Stomach (tissue), 8 donors: ENCODE measurements at regions not wholly inside any gene's neighbourhood (a gene's known extent, or its start where the extent isn't known, plus 50 kb on each side); places are given as distances from the start of the nearest gene placed in this dataset.

Experiments used
- DNase-seq, 2 donors: peaks; one replicate each; pipeline versions ENCODE4 v3.0.0 to v3.0.0-alpha.2; 2013 to 2019
- H3K27ac ChIP-seq, 5 donors: fragments of 200-600 bp in 4 of 5; sonication (generic) in 4 of 5; one replicate each; pipeline ENCODE4 v1.5.1; 2013 to 2019; ENCODE audit warnings: mild to moderate bottlenecking in 1 of 5, moderate library complexity in 1 of 5
- H3K27me3 ChIP-seq, 3 donors: fragments of 200-600 bp; sonication (generic); one replicate each; pipeline ENCODE4 v1.5.1; 2017 to 2019; ENCODE audit warnings: mixed run types in 1 of 3
- H3K36me3 ChIP-seq, 4 donors: fragments of 200-600 bp; sonication (generic); 1 replicate in 3 of 4; 2 replicates in 1 of 4; pipeline ENCODE4 v1.5.1; 2016 to 2019
- H3K4me1 ChIP-seq, 4 donors: fragments of 200-600 bp; sonication (generic); one replicate each; pipeline ENCODE4 v1.5.1; 2016 to 2019
- H3K4me3 ChIP-seq, 4 donors: fragments of 200-600 bp; sonication (generic) in 3 of 4; one replicate each; pipeline ENCODE4 v1.5.1; 2016 to 2019; ENCODE audit warnings: mild to moderate bottlenecking in 1 of 4
- H3K9me3 ChIP-seq, 4 donors: fragments of 200-600 bp; sonication (generic); one replicate each; pipeline ENCODE4 v1.5.1; 2016 to 2019
- CTCF ChIP-seq, 7 experiments: fragments of 450-650 bp in 4 of 7; fragments of 200-600 bp in 3 of 7; sonication (generic) in 3 of 7; IDR thresholded peaks; one replicate each; pipeline ENCODE4 v1.5.1; 2016 to 2019; ENCODE audit warnings: antibody characterized with exemption in 7 of 7, control low read depth in 2 of 7, mild to moderate bottlenecking in 1 of 7
- EP300 ChIP-seq: sonication (generic); formaldehyde crosslinking; IDR thresholded peaks from one replicate; pipeline ENCODE4 v1.6.1; 2017; ENCODE audit warnings: antibody characterized with exemption
- POLR2A ChIP-seq, 4 donors: fragments of 450-650 bp; IDR thresholded peaks; one replicate each; pipeline ENCODE4 v1.6.1; 2016; ENCODE audit warnings: antibody characterized with exemption in 4 of 4, control low read depth in 2 of 4, mild to moderate bottlenecking in 1 of 4, moderate library complexity in 1 of 4
- POLR2AphosphoS5 ChIP-seq, 3 donors: sonication (generic); formaldehyde crosslinking; IDR thresholded peaks; one replicate each; pipeline ENCODE4 v1.6.1; 2016; ENCODE audit warnings: antibody characterized with exemption in 3 of 3
- WGBS, 5 donors: extraction: QIAGEN DNeasy Blood & Tissue Kit in 3 of 5; methylation state at CpG; one replicate each; pipeline versions ENCODE4 v1.1.5 to v1.1.7; 2013 to 2018; 5-methylcytosine and 5-hydroxymethylcytosine counted together
- intact Hi-C: fragments of 100-400 bp; cut with DNase I; formaldehyde crosslinking; loops from one replicate; pipeline ENCODE4 v1.15.1; 2023; ENCODE audit warnings: low total_unique reads
- small RNA-seq, 4 donors: library from RNA; depleted of rRNA; stranded (forward); fragments of <200 nt; gene quantifications; one replicate each; pipeline ENCODE3, GENCODE V24; 2016
- donor health status: healthy with polysubstance abuse.
- donor health status: Bipolar disorder and iron deficiency.
- donor health status: healthy.

DNA sequence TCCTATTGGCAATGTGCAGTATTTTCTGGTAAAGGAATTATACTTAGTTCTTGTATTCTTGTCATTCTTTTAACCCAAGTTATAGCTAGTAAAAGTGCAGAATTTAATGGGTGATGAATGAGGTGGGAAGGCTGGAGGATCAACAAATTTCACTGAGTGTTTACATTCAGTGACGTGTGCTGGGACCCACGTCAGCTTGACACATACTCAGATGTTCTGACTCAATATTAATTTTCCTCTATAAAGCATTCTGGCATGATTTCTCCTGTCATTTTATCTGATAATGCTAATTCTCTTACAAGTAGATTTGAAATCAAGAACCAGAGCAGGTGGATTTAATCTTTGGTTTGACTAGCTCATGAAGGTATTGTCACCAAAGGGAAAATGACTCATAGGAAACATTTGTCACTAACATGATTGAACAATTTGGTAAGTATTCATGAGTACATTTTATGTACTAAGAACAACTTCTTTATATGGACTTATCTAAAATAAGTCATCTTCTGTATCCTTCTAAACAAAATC, 71.0 kb upstream of the SYNPR start:
- DNase-seq = no peak
- H3K4me3 ChIP-seq = no peak overlapping the region
- intact Hi-C loops = no loop called here
- no peaks in the 10 kb centered on the region for H3K4me1 ChIP-seq
- H3K27me3 ChIP-seq = no peaks in the 10 kb centered on the region
- no peaks in the 10 kb centered on the region for H3K36me3 ChIP-seq
- WGBS, 5 donors = 23 to 45% (median 34%) methylated on average over 2 of the region's 2 CpGs
- H3K27ac ChIP-seq = no peak overlapping the region
- H3K9me3 ChIP-seq = no peaks in the 10 kb centered on the region
- TF ChIP-seq CTCF (IDR thresholded peaks at IDR 0.05) (no peak), POLR2AphosphoS5 (IDR thresholded peaks at IDR 0.05) (no peak), EP300 (no peak), POLR2A (IDR thresholded peaks at IDR 0.05) (no peak)

DNA sequence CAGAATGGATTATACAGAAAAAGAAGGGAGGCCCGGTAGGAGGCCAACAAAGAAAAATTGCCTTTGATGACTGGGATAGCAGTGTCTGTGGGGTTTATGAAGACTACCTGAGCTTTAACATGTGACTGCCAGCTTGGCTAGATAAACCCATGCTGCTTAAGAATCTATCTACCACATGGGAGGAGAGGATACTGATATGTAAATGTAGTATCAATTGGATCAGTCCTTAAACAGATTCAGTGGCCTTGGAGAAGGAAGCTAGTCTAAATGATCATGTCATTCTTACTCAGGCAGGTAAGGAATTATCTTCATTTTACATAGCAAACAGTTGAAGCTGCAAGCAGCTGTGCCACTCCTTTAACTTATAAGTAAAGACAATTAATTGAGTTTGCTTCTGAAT, 50.0 kb upstream of the SYNPR start:
- Histone ChIP-seq H3K4me1 (no peaks in the 10 kb centered on the region), H3K27ac (no peak overlapping the region), H3K36me3 (no peaks in the 10 kb centered on the region), H3K4me3 (no peak overlapping the region), H3K9me3 (no peaks in the 10 kb centered on the region), H3K27me3 (no peaks in the 10 kb centered on the region)
- WGBS, 5 donors = 42 to 62% (median 59%) methylated on average over 1 of the region's 1 CpG
- no peak for TF ChIP-seq EP300
- no peak for TF ChIP-seq POLR2A (IDR thresholded peaks at IDR 0.05)
- no peak for TF ChIP-seq POLR2AphosphoS5 (IDR thresholded peaks at IDR 0.05)
- no peak for TF ChIP-seq CTCF (IDR thresholded peaks at IDR 0.05)
- no peak for DNase-seq
- intact Hi-C loops = no loop called here

Small RNA genes in the stretch of these regions (small RNA-seq; reads per million reads assigned to genes)
- gene UBL5P3 = 0 reads per million in 4 donors
